MM.1S (cell line): ENCODE measurements at regions not wholly inside any gene's neighbourhood (a gene's known extent, or its start where the extent isn't known, plus 50 kb on each side); places are given as distances from the start of the nearest gene placed in this dataset.

Experiments
- CTCF ChIP-seq: fragments of 300-600 bp; sonication (generic); IDR thresholded peaks from 2 replicates; pipeline ENCODE4 v1.5.1; 2016; ENCODE audit warnings: antibody characterized with exemption, low read length, mixed read lengths
- EZH2 ChIP-seq: fragments of 300-600 bp; sonication (generic); optimal IDR thresholded peaks from 2 replicates; pipeline ENCODE3; 2017; ENCODE audit warnings: low read depth, mild to moderate bottlenecking, antibody characterized with exemption, low read length, mixed read lengths

GRCh38 chr18:9049495-9049809, 53.0 kb upstream of the NDUFV2 start:
- TF ChIP-seq CTCF (no peak), EZH2 (no peak)
